Prostate gland (tissue), 2 donors: ENCODE measurements at regions not wholly inside any gene's neighbourhood (a gene's known extent, or its start where the extent isn't known, plus 50 kb on each side); places are given as distances from the start of the nearest gene placed in this dataset.

Experiments used
- DNase-seq: peaks from one replicate; pipeline ENCODE4 v3.0.0-alpha.2; 2019; ENCODE audit warnings: low spot score
- H3K27ac ChIP-seq, 2 donors: fragments of 200-600 bp; sonication (generic); 2 replicates each; pipeline ENCODE4 v1.5.1; 2017 to 2019
- H3K27me3 ChIP-seq: fragments of 200-600 bp; sonication (generic); replicated peaks from 2 replicates; pipeline ENCODE4 v1.5.1; 2019; ENCODE audit not compliant: insufficient read depth
- H3K36me3 ChIP-seq, 2 donors: fragments of 200-600 bp; sonication (generic); 1 replicate in 1 of 2; 2 replicates in 1 of 2; pipeline versions ENCODE4 v1.5.1 to v1.8.1; 2017 to 2019
- H3K4me1 ChIP-seq: fragments of 200-600 bp; sonication (generic); replicated peaks from 2 replicates; pipeline ENCODE4 v1.5.1; 2019
- H3K4me3 ChIP-seq, 2 donors: fragments of 200-600 bp; sonication (generic); 2 replicates each; pipeline ENCODE4 v1.5.1; 2017 to 2019
- H3K9me3 ChIP-seq: fragments of 200-600 bp; sonication (generic); 2 replicates; pipeline ENCODE4 v1.5.1; 2017
- POLR2A ChIP-seq: fragments of 450-650 bp; IDR thresholded peaks from one replicate; pipeline ENCODE4 v1.6.1; 2016; ENCODE audit warnings: antibody characterized with exemption, mild to moderate bottlenecking
- POLR2AphosphoS5 ChIP-seq: sonication (generic); formaldehyde crosslinking; IDR thresholded peaks from one replicate; pipeline ENCODE4 v1.6.1; 2017; ENCODE audit warnings: antibody characterized with exemption
- WGBS: methylation state at CpG from one replicate; pipeline ENCODE4 v1.1.5; 2018; 5-methylcytosine and 5-hydroxymethylcytosine counted together
- intact Hi-C: fragments of 100-400 bp; cut with DNase I; formaldehyde crosslinking; loops from one replicate; pipeline ENCODE4 v1.14.2; 2022
- TF ChIP-seq, protein P1 (sequence below), 4 experiments: fragments of 200-600 bp in 2 of 4; fragments of 450-650 bp in 2 of 4; sonication (generic) in 2 of 4; IDR thresholded peaks; 1 replicate in 3 of 4; 2 replicates in 1 of 4; pipeline ENCODE4 v1.5.1; 2016 to 2019; ENCODE audit warnings: antibody characterized with exemption in 4 of 4, mild to moderate bottlenecking in 2 of 4, moderate library complexity in 2 of 4

DNA sequence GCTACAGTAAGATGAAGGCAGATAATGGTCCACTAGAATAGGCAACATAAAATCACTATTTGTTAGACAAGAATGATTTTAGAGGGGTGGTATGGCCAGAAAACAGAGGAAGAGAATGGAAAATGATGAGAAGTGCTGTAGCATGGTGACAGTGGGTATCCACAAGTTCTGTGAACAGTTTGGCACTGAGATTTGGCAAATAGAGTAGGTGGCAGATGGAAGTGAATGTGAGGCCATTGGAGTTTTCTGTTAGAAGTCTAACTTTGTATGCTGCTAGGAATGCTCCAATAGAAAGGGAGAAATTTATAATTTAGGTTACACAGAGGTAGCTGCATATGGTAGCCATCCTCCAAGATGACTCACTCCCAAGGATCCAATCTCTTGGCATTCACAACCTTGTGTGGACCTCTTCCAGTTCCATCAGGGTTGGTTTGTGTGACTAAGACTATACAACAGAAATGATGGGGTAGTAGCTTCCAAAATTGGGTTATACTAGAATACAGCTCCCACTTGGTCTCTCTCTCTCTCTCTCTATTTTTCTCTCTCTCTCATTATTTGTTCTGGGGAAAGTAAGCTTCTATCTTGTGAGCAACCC is 646.9 kb upstream of the ZNF608 start:
- Histone ChIP-seq H3K4me1 (no peaks in the 10 kb centered on the region), H3K27me3 (no peaks in the 10 kb centered on the region), H3K9me3 (no peaks in the 10 kb centered on the region), H3K27ac (no peak overlapping the region), H3K4me3 (no peak overlapping the region), H3K36me3 (no peaks in the 10 kb centered on the region)
- no peak for TF ChIP-seq POLR2A
- no peak for TF ChIP-seq POLR2AphosphoS5
- TF ChIP-seq, protein P1, sequence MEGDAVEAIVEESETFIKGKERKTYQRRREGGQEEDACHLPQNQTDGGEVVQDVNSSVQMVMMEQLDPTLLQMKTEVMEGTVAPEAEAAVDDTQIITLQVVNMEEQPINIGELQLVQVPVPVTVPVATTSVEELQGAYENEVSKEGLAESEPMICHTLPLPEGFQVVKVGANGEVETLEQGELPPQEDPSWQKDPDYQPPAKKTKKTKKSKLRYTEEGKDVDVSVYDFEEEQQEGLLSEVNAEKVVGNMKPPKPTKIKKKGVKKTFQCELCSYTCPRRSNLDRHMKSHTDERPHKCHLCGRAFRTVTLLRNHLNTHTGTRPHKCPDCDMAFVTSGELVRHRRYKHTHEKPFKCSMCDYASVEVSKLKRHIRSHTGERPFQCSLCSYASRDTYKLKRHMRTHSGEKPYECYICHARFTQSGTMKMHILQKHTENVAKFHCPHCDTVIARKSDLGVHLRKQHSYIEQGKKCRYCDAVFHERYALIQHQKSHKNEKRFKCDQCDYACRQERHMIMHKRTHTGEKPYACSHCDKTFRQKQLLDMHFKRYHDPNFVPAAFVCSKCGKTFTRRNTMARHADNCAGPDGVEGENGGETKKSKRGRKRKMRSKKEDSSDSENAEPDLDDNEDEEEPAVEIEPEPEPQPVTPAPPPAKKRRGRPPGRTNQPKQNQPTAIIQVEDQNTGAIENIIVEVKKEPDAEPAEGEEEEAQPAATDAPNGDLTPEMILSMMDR (IDR thresholded peaks at IDR 0.05), result no peak
- intact Hi-C loops, result no loop called here
- DNase-seq, result no peak

DNA sequence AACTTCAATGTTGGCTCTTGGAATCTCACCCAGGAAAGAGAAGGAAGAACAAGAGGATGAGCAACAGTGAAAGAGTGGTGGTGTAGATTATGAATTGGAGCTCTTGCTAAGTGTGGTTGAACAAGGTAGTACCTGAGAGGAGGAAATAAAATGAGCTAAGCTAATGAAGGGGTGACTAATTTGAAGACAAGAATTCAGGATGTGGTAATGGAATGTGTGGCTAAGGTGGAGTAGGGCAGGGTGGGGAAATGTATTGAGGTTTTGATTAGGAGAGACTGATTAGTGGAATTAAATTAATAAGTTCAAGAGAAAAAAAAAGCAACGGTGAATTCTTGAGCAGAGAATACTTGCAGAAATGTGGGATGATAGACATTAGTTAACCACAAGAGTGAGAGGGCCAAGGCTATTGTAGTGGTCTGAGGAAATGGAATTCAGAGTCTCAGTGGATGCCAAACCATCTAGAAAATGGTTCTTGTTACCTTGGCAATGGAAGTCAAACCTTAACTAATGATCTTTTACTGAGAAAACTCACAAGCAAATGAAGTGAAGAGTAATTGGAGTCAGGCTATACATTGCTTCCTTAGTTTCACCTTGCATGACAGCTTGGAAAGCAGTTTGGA is 648.3 kb upstream of the ZNF608 start:
- Histone ChIP-seq H3K27ac (no peak overlapping the region), H3K9me3 (no peaks in the 10 kb centered on the region), H3K36me3 (no peaks in the 10 kb centered on the region), H3K4me3 (no peak overlapping the region), H3K4me1 (no peaks in the 10 kb centered on the region), H3K27me3 (no peaks in the 10 kb centered on the region)
- intact Hi-C loops, result no loop called here
- no peak for TF ChIP-seq POLR2AphosphoS5
- no peak for TF ChIP-seq POLR2A
- TF ChIP-seq, protein P1 (IDR thresholded peaks at IDR 0.05), result no peak
- WGBS, result 97% methylated on average over 1 of the region's 1 CpG
- DNase-seq, result no peak

DNA sequence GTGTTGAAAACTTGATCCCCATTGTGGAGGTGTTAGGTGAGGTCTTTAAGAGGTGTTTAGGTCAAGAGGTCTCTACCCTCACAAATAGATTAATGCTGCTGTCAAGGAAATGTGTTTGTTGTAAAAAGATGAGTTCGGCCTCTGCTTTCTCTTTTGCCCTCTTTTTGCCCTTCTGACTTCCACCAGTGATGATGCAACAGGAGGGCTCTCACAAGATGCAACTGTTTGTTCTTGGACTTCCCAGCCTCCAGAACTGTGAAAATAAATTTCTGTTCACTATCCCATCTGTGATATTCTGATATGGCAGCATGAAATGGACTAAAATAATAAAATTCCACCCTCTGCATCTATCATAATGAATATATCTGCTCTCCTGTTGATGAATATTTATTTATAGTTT is 650.0 kb upstream of the ZNF608 start:
- 83% methylated on average over 1 of the region's 1 CpG for WGBS

DNA sequence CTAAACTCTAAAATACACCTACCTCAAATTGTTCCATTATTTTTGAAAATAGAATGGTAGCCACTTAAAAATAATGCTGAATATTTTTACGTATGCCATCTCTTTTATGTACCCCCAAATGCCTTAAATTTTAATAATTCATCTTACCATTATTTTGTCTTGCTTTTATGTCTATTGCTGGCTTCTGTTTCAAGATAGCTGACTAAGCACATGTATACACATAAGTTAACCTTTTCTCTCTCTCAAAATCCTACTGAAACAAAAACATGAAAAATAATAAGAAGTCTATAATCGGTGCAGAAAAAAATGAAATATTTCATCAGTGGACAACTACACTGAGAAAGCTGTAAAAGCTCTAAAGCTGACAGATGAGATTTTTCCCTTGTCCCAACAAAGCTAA is 652.0 kb upstream of the ZNF608 start:
- Histone ChIP-seq H3K36me3 (no peaks in the 10 kb centered on the region), H3K27me3 (no peaks in the 10 kb centered on the region), H3K4me3 (no peak overlapping the region), H3K9me3 (no peaks in the 10 kb centered on the region), H3K27ac (no peak overlapping the region), H3K4me1 (no peaks in the 10 kb centered on the region)
- DNase-seq, result no peak
- intact Hi-C loops, result no loop called here
- TF ChIP-seq POLR2A (no peak), POLR2AphosphoS5 (no peak)
- TF ChIP-seq, protein P1 (IDR thresholded peaks at IDR 0.05), result no peak
- WGBS, result 96% methylated on average over 2 of the region's 2 CpGs

More for the DNA sequence above, 650.0 kb upstream of the ZNF608 start:
- no peak for DNase-seq
- no peak for TF ChIP-seq POLR2A
- TF ChIP-seq, protein P1 (IDR thresholded peaks at IDR 0.05), result no peak
- TF ChIP-seq POLR2AphosphoS5, result no peak
- Histone ChIP-seq H3K4me3 (no peak overlapping the region), H3K9me3 (no peaks in the 10 kb centered on the region), H3K4me1 (no peaks in the 10 kb centered on the region), H3K27ac (no peak overlapping the region), H3K27me3 (no peaks in the 10 kb centered on the region), H3K36me3 (no peaks in the 10 kb centered on the region)
- intact Hi-C loops, result no loop called here

DNA sequence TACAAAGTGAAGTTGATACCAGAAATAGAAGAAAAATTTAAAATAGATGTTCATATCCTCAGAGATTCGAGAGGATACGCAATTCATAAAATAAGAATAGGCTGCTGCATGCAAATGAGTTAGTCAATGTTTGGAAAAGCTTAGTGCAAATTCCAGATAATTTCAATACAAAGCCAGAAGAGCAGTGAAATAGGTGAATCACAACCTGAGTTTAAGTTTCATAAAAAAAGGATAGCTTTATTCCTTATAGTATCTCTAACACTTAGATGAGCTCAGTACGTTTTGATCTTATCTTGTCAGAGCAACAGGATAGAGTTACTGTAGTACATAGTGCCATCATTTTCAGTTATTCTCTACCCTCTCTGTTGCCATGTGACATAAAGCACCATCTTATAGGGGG is 653.4 kb upstream of the ZNF608 start:
- intact Hi-C loops, result no loop called here
- no peak for DNase-seq
- H3K9me3 ChIP-seq, result no peaks in the 10 kb centered on the region

More for the DNA sequence above, 653.4 kb upstream of the ZNF608 start:
- no peak overlapping the region for H3K4me3 ChIP-seq
- no peaks in the 10 kb centered on the region for H3K4me1 ChIP-seq
- TF ChIP-seq POLR2AphosphoS5, result no peak
- TF ChIP-seq, protein P1 (IDR thresholded peaks at IDR 0.05), result no peak
- no peak for TF ChIP-seq POLR2A
- 84% methylated on average over 3 of the region's 3 CpGs for WGBS
- H3K27me3 ChIP-seq, result no peaks in the 10 kb centered on the region
- H3K36me3 ChIP-seq, result no peaks in the 10 kb centered on the region
- H3K27ac ChIP-seq, result no peak overlapping the region
